GM19239 (cell line): ENCODE measurements at regions not wholly inside any gene's neighbourhood (a gene's known extent, or its start where the extent isn't known, plus 50 kb on each side); places are given as distances from the start of the nearest gene placed in this dataset.

Experiments
- DNase-seq: peaks from one replicate; pipeline ENCODE4 v3.0.0; 2011; ENCODE audit warnings: low spot score; ENCODE audit not compliant: insufficient read length
- FAIRE-seq: peaks from 2 replicates; lab custom pipeline; 2011; peaks lifted over from hg19 to GRCh38; lab: Jason Lieb, UNC

- FAIRE-seq (no peak), DNase-seq (no peak)
These were observed 55.5 kb upstream of the DMRT1 start for GRCh38 chr9:785997-786396.

DNA sequence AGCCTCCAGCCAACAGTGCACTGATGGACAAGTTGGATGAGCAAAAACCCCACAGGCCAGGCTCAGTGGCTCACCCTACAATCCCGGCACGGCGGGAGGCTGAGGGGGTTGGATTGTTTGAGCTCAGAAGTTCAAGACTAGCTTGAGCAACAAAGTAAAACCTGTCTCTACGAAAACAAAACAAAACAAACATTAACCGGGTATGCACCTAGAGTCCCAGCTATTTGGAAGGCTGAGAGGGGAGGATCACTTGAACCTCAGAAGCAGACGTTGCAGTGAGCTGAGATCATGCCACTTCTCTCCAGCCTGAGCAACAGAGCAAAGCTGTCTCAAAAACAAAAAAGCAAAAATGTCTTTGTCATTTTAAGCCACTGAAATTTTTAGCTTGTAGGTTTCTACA is 55.1 kb upstream of the DMRT1 start:
- no peak for FAIRE-seq

GRCh38 chr9:788777-789176 is 52.7 kb upstream of the DMRT1 start:
- FAIRE-seq, result no peak
- DNase-seq, result no peak

More for the DNA sequence above, 55.1 kb upstream of the DMRT1 start:
- no peak for DNase-seq
